Keratinocyte (primary cell): ENCODE measurements at regions not wholly inside any gene's neighbourhood (a gene's known extent, or its start where the extent isn't known, plus 50 kb on each side); places are given as distances from the start of the nearest gene placed in this dataset.

Experiments used
- EZH2 ChIP-seq: IDR thresholded peaks from one replicate; pipeline ENCODE4 v1.6.1; 2012; ENCODE audit warnings: inconsistent platforms, mild to moderate bottlenecking, low read length, moderate library complexity
- TF ChIP-seq, protein P1 (sequence below), 3 experiments: IDR thresholded peaks in 1 of 3; conservative IDR thresholded peaks in 1 of 3; optimal IDR thresholded peaks in 1 of 3; 2 replicates in 2 of 3; 3 replicates in 1 of 3; pipeline versions ENCODE3 to v1.5.1; 2011; ENCODE audit warnings: low read length in 3 of 3, mild to moderate bottlenecking in 3 of 3, moderate library complexity in 2 of 3, control low read depth in 1 of 3, inconsistent platforms in 1 of 3; ENCODE audit not compliant: insufficient read depth in 2 of 3; ENCODE audit errors: extremely low read depth in 1 of 3

DNA sequence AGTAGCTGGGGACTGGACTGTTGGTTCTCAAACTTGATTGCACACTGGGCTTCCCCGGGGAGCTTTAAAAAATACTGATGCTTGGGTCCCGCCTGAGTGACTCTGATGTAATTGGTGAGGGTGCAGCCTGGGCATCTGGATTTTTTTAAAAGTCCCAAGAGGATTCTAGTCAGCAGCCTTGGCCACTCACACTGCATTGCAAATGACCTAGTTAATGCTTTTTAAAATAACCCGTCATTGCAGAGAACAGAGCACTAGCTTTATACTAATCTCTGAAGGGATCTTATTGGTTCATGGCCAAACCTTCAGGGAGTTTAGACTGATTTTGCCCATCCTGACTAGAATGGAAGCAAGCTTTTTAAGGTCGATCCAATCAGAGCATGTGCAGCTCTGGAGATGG, 310.6 kb upstream of the PROK2 start:
- TF ChIP-seq, protein P1, sequence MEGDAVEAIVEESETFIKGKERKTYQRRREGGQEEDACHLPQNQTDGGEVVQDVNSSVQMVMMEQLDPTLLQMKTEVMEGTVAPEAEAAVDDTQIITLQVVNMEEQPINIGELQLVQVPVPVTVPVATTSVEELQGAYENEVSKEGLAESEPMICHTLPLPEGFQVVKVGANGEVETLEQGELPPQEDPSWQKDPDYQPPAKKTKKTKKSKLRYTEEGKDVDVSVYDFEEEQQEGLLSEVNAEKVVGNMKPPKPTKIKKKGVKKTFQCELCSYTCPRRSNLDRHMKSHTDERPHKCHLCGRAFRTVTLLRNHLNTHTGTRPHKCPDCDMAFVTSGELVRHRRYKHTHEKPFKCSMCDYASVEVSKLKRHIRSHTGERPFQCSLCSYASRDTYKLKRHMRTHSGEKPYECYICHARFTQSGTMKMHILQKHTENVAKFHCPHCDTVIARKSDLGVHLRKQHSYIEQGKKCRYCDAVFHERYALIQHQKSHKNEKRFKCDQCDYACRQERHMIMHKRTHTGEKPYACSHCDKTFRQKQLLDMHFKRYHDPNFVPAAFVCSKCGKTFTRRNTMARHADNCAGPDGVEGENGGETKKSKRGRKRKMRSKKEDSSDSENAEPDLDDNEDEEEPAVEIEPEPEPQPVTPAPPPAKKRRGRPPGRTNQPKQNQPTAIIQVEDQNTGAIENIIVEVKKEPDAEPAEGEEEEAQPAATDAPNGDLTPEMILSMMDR (optimal IDR thresholded peaks at IDR 0.05 in 1 of 3, IDR thresholded peaks at IDR 0.05 in 1 of 3, conservative IDR thresholded peaks at IDR 0.05 in 1 of 3; ENCODE audit: extremely low read depth in 1 of 3, insufficient read depth in 2 of 3, low read length in 3 of 3), result no peak
- TF ChIP-seq EZH2, result no peak
